ENCODE measurements at regions not wholly inside any gene's neighbourhood (a gene's known extent, or its start where the extent isn't known, plus 50 kb on each side); places are given as distances from the start of the nearest gene placed in this dataset.

DNA sequence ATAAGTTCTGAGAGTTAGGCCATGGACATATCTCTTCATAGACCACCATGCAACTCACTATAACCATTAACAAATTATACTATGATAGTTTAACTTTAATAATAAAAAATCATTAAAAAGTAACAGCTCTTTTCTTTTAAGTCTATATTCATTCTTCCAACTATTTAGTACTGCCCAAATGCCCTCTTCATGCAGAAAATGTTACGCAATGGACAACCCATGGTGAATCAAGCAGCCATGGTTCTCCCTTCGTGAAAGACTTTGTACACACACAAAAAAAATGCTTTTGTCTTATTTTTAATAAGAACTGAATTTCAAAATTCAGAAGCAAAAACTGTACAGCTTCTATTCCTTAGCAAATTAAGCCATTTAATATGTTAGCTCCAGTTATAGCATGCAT, 401.1 kb downstream of the EFNA5 start:
- Histone ChIP-seq H3K27ac (no peak overlapping the region), H3K9me3 (no peaks in the 10 kb centered on the region), H3K4me2 (no peak overlapping the region), H3K9ac (no peak overlapping the region), H4K20me1 (no peaks in the 10 kb centered on the region), H3K4me1 (no peaks in the 10 kb centered on the region), H3K36me3 (no peaks in the 10 kb centered on the region), H3K27me3 (no peaks in the 10 kb centered on the region), H3K4me3 (no peak overlapping the region)
- TF ChIP-seq Cebpa-rat (IDR thresholded peaks at IDR 0.05): peak; percentile 18; the same call in 1 of the 2 replicates

DNA sequence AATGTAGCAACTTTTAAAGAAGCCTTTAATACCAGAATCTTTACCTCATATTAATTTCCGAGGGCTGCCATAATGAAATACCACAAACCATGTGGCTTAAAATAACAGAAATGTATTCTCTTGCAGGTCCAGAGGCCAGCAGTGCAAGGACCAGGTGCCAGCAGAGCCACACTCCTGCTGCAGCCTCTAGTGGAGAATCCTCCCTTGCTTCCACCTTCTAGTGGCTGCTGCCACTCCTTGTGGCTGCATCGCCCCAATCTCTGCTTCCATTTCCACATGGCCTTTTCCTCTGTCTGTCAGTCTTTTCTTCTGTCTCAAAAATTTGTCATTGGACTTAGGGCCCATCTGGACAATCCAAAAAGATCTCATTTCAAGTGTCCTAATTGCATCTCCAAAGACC, 401.5 kb downstream of the EFNA5 start:
- Histone ChIP-seq H3K36me3 (no peaks in the 10 kb centered on the region), H3K27me3 (no peaks in the 10 kb centered on the region), H3K9me3 (no peaks in the 10 kb centered on the region), H3K4me3 (no peak overlapping the region), H3K27ac (no peak overlapping the region), H4K20me1 (no peaks in the 10 kb centered on the region), H3K4me1 (no peaks in the 10 kb centered on the region), H3K4me2 (no peak overlapping the region), H3K9ac (no peak overlapping the region)
- no peak for TF ChIP-seq Cebpa-rat (IDR thresholded peaks at IDR 0.05)

DNA sequence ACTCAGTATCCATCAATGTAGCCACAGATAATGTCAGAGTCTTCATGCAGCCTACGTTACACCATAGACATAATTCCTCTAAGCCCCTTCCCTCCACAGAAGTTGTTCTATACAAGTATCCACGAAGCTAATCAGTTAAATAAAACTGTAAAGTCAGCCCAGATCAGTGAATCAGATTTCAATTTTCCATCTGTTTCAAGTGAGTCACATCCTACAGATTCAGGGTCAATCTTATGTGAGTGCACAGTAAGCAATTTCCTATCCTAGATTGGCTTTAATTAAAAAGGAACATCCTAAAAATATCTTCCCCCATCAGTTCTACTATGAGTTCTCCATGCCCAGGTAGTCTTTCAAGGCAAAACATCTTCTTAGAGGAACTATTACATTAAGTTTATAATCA, 402.5 kb downstream of the EFNA5 start:
- TF ChIP-seq Cebpa-rat (IDR thresholded peaks at IDR 0.05): no peak
- H3K36me3 ChIP-seq: no peaks in the 10 kb centered on the region
- no peaks in the 10 kb centered on the region for H3K27me3 ChIP-seq
- H4K20me1 ChIP-seq: no peaks in the 10 kb centered on the region
- no peak overlapping the region for H3K27ac ChIP-seq
- H3K4me2 ChIP-seq: no peak overlapping the region
- H3K4me3 ChIP-seq: no peak overlapping the region
- H3K9me3 ChIP-seq: no peaks in the 10 kb centered on the region
- no peaks in the 10 kb centered on the region for H3K4me1 ChIP-seq
- H3K9ac ChIP-seq: no peak overlapping the region

GRCh38 chr5:107266100-107266499, 404.6 kb downstream of the EFNA5 start:
- Histone ChIP-seq H3K9ac (no peak overlapping the region), H3K4me1 (no peaks in the 10 kb centered on the region), H3K4me3 (no peak overlapping the region), H3K4me2 (no peak overlapping the region), H3K27me3 (no peaks in the 10 kb centered on the region), H4K20me1 (no peaks in the 10 kb centered on the region), H3K27ac (no peak overlapping the region), H3K36me3 (no peaks in the 10 kb centered on the region), H3K9me3 (peaks cover 5% of the 10 kb centered on the region)
- no peak for TF ChIP-seq Cebpa-rat (IDR thresholded peaks at IDR 0.05)

GRCh38 chr5:107265193-107265592, 405.5 kb downstream of the EFNA5 start:
- Histone ChIP-seq H3K27ac (no peak overlapping the region), H4K20me1 (no peaks in the 10 kb centered on the region), H3K9ac (no peak overlapping the region), H3K4me3 (no peak overlapping the region), H3K4me2 (no peak overlapping the region), H3K4me1 (no peaks in the 10 kb centered on the region), H3K9me3 (peaks cover 11% of the 10 kb centered on the region), H3K36me3 (no peaks in the 10 kb centered on the region), H3K27me3 (no peaks in the 10 kb centered on the region)
- no peak for TF ChIP-seq Cebpa-rat (IDR thresholded peaks at IDR 0.05)

- Histone ChIP-seq H3K4me2 (no peak overlapping the region), H3K4me3 (no peak overlapping the region)
- no peak for TF ChIP-seq Cebpa-rat (IDR thresholded peaks at IDR 0.05)
Measured at GRCh38 chr5:107263387-107264018, 407.2 kb downstream of the EFNA5 start.

GRCh38 chr5:107257885-107258520, 412.7 kb downstream of the EFNA5 start:
- Histone ChIP-seq H3K4me3 (no peak overlapping the region), H3K4me2 (no peak overlapping the region), H3K27me3 (no peaks in the 10 kb centered on the region), H3K4me1 (no peaks in the 10 kb centered on the region), H4K20me1 (no peaks in the 10 kb centered on the region), H3K36me3 (no peaks in the 10 kb centered on the region), H3K9ac (no peak overlapping the region), H3K9me3 (peaks cover 15% of the 10 kb centered on the region), H3K27ac (no peak overlapping the region)
- no peak for TF ChIP-seq Cebpa-rat (IDR thresholded peaks at IDR 0.05)

More at GRCh38 chr5:107263387-107264018, 407.2 kb downstream of the EFNA5 start:
- Histone ChIP-seq H3K9me3 (peaks cover 15% of the 10 kb centered on the region), H4K20me1 (no peaks in the 10 kb centered on the region), H3K4me1 (no peaks in the 10 kb centered on the region), H3K36me3 (no peaks in the 10 kb centered on the region), H3K27me3 (no peaks in the 10 kb centered on the region), H3K9ac (no peak overlapping the region), H3K27ac (no peak overlapping the region)

GRCh38 chr5:107254902-107255234, 415.9 kb downstream of the EFNA5 start:
- H3K27ac ChIP-seq: no peak overlapping the region
- H3K9ac ChIP-seq: no peak overlapping the region

GRCh38 chr5:107254214-107254901, 416.4 kb downstream of the EFNA5 start:
- Histone ChIP-seq H3K4me3 (no peak overlapping the region), H3K4me1 (no peaks in the 10 kb centered on the region), H4K20me1 (no peaks in the 10 kb centered on the region), H3K4me2 (no peak overlapping the region), H3K9ac (no peak overlapping the region), H3K36me3 (no peaks in the 10 kb centered on the region), H3K27me3 (no peaks in the 10 kb centered on the region), H3K9me3 (no peaks in the 10 kb centered on the region), H3K27ac (no peak overlapping the region)
- TF ChIP-seq Cebpa-rat (IDR thresholded peaks at IDR 0.05): no peak

More at GRCh38 chr5:107254902-107255234, 415.9 kb downstream of the EFNA5 start:
- H3K36me3 ChIP-seq: no peaks in the 10 kb centered on the region
- 0 out of 2 replicates have a peak, but pooled peaks cover under 1% of the 10 kb centered on the region for H3K9me3 ChIP-seq
- TF ChIP-seq Cebpa-rat (IDR thresholded peaks at IDR 0.05): no peak
- no peak overlapping the region for H3K4me3 ChIP-seq
- no peak overlapping the region for H3K4me2 ChIP-seq
- H4K20me1 ChIP-seq: no peaks in the 10 kb centered on the region
- H3K4me1 ChIP-seq: no peaks in the 10 kb centered on the region
- H3K27me3 ChIP-seq: no peaks in the 10 kb centered on the region

DNA sequence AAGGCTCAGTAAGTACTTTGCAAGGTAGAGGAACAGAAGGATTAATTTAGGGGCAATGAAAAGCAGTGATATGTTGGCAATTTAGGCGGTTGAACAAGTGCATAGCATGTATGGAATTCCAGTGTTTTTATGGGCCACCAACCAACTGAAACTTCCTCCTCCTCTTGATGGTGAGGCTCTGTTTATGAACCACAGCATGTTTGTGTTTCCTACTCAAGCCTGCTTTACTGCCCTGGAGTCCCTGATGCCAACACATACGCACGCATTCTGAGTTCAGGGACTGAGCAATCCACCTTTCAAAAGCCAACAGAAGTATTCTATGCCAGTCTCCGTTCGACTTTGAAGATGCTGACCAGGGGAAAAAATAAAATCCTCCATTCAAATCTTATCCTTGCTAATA, 417.5 kb downstream of the EFNA5 start:
- Histone ChIP-seq H3K4me1 (no peaks in the 10 kb centered on the region), H3K9ac (no peak overlapping the region), H3K9me3 (no peaks in the 10 kb centered on the region), H3K27ac (no peak overlapping the region), H3K36me3 (no peaks in the 10 kb centered on the region), H3K27me3 (no peaks in the 10 kb centered on the region), H3K4me2 (no peak overlapping the region), H3K4me3 (no peak overlapping the region), H4K20me1 (no peaks in the 10 kb centered on the region)
- TF ChIP-seq Cebpa-rat (IDR thresholded peaks at IDR 0.05): no peak
